GM12864 (cell line): ENCODE measurements at regions not wholly inside any gene's neighbourhood (a gene's known extent, or its start where the extent isn't known, plus 50 kb on each side); places are given as distances from the start of the nearest gene placed in this dataset.

Experiments used
- DNase-seq: peaks from one replicate; pipeline ENCODE4 v3.0.0-alpha.2; 2011; ENCODE audit warnings: low read depth
- H3K4me3 ChIP-seq: 2 replicates; pipeline ENCODE4 v1.5.1; 2011; ENCODE audit warnings: mild to moderate bottlenecking, low read depth, low read length, control low read depth
- CTCF ChIP-seq: IDR thresholded peaks from 2 replicates; pipeline ENCODE4 v1.5.1; 2011; ENCODE audit warnings: low read depth, mild to moderate bottlenecking, moderate library complexity, low read length, control low read depth, inconsistent platforms; ENCODE audit errors: missing control alignments

- no peak overlapping the region for H3K4me3 ChIP-seq
- TF ChIP-seq CTCF = no peak
- no peak for DNase-seq
These were observed 50.9 kb upstream of the DUSP22 start for GRCh38 chr6:241336-241865.
